HEK293T (cell line): ENCODE measurements at regions not wholly inside any gene's neighbourhood (a gene's known extent, or its start where the extent isn't known, plus 50 kb on each side); places are given as distances from the start of the nearest gene placed in this dataset.

ENCODE experiments used
- CTCF ChIA-PET: fragments of 350-600 bp; formaldehyde crosslinking; extraction: SDS; loops from one replicate; lab custom pipeline; 2021; ENCODE audit warnings: antibody characterized with exemption, inconsistent platforms; lab: Yijun Ruan, JAX
- POLR2A ChIA-PET: fragments of 350-600 bp; formaldehyde crosslinking; extraction: SDS; loops from one replicate; lab custom pipeline; 2020; ENCODE audit warnings: antibody characterized with exemption, inconsistent platforms; lab: Yijun Ruan, JAX
- DNase-seq: peaks from one replicate; pipeline ENCODE4 v3.0.0; 2012; ENCODE audit warnings: mixed read lengths; ENCODE audit errors: extremely low spot score
- ARNT ChIP-seq: fragments of 450-650 bp; IDR thresholded peaks from 2 replicates; pipeline ENCODE4 v1.6.1; 2017; ENCODE audit warnings: mild to moderate bottlenecking
- BHLHE40 ChIP-seq: fragments of 450-650 bp; IDR thresholded peaks from 2 replicates; pipeline ENCODE4 v1.6.1; 2016; ENCODE audit warnings: mild to moderate bottlenecking, moderate library complexity, borderline replicate concordance
- CTBP1 ChIP-seq: fragments of 450-650 bp; IDR thresholded peaks from 2 replicates; pipeline ENCODE4 v1.6.1; 2016; ENCODE audit warnings: borderline replicate concordance
- ELF4 ChIP-seq: fragments of 450-650 bp; IDR thresholded peaks from 2 replicates; pipeline ENCODE4 v1.6.1; 2017; ENCODE audit warnings: antibody characterized with exemption
- FOXA1 ChIP-seq: fragments of 450-650 bp; IDR thresholded peaks from 2 replicates; pipeline ENCODE4 v1.6.1; 2016; ENCODE audit warnings: mild to moderate bottlenecking
- FOXK2 ChIP-seq: fragments of 450-650 bp; IDR thresholded peaks from 2 replicates; pipeline ENCODE4 v1.6.1; 2016; ENCODE audit warnings: mild to moderate bottlenecking
- FOXM1 ChIP-seq: fragments of 450-650 bp; IDR thresholded peaks from 2 replicates; pipeline ENCODE4 v1.6.1; 2017; ENCODE audit warnings: mild to moderate bottlenecking, borderline replicate concordance
- HDGF ChIP-seq: fragments of 450-650 bp; IDR thresholded peaks from 2 replicates; pipeline ENCODE4 v1.6.1; 2017; ENCODE audit warnings: antibody characterized with exemption, borderline replicate concordance
- L3MBTL2 ChIP-seq: fragments of 450-650 bp; conservative IDR thresholded peaks from 2 replicates; pipeline ENCODE4 v1.6.1; 2016; ENCODE audit warnings: mild to moderate bottlenecking
- LEF1 ChIP-seq: fragments of 450-650 bp; IDR thresholded peaks from 2 replicates; pipeline ENCODE4 v1.6.1; 2017; ENCODE audit warnings: mild to moderate bottlenecking, borderline replicate concordance
- NFRKB ChIP-seq: fragments of 450-650 bp; IDR thresholded peaks from 2 replicates; pipeline ENCODE4 v1.6.1; 2016; ENCODE audit warnings: mild to moderate bottlenecking, moderate library complexity
- PKNOX1 ChIP-seq: fragments of 450-650 bp; IDR thresholded peaks from 2 replicates; pipeline ENCODE4 v1.6.1; 2016
- SP1 ChIP-seq: fragments of 450-650 bp; IDR thresholded peaks from 2 replicates; pipeline ENCODE4 v1.6.1; 2017
- SUZ12 ChIP-seq: fragments of 450-650 bp; IDR thresholded peaks from 2 replicates; pipeline ENCODE4 v1.6.1; 2016; ENCODE audit warnings: mild to moderate bottlenecking
- TARDBP ChIP-seq: fragments of 450-650 bp; IDR thresholded peaks from 2 replicates; pipeline ENCODE4 v1.6.1; 2016
- ZNF384 ChIP-seq: fragments of 450-650 bp; IDR thresholded peaks from 2 replicates; pipeline ENCODE4 v1.6.1; 2016

GRCh38 chr2:67982956-67983355 is 79.8 kb downstream of the C1D start:
- no peak for TF ChIP-seq SUZ12
- no peak for TF ChIP-seq CTBP1
- TF ChIP-seq PKNOX1: no peak
- no peak for TF ChIP-seq FOXM1
- no peak for TF ChIP-seq SP1
- TF ChIP-seq FOXK2: no peak
- TF ChIP-seq LEF1: no peak
- no peak for TF ChIP-seq ELF4
- POLR2A ChIA-PET: no interaction called here

GRCh38 chr2:67984600-67984999 is 78.2 kb downstream of the C1D start:
- no peak for DNase-seq
- ChIA-PET CTCF (no interaction called here), POLR2A (no interaction called here)
- no peak for TF ChIP-seq LEF1
- no peak for TF ChIP-seq ZNF384
- no peak for TF ChIP-seq FOXA1
- no peak for TF ChIP-seq TARDBP
- TF ChIP-seq CTBP1: no peak
- TF ChIP-seq BHLHE40: no peak
- TF ChIP-seq NFRKB: no peak
- TF ChIP-seq ARNT: no peak
- TF ChIP-seq ELF4: no peak
- no peak for TF ChIP-seq HDGF
- TF ChIP-seq SUZ12: no peak
- TF ChIP-seq PKNOX1: no peak
- TF ChIP-seq FOXK2: no peak
- no peak for TF ChIP-seq FOXM1
- no peak for TF ChIP-seq L3MBTL2
- TF ChIP-seq SP1: no peak

More at GRCh38 chr2:67982956-67983355, 79.8 kb downstream of the C1D start:
- CTCF ChIA-PET: no interaction called here
- DNase-seq: no peak

- ChIA-PET POLR2A (no interaction called here), CTCF (interaction anchor here (0.6 kb wide), 1 partner anchor 117 kb away, joined by 3 read pairs; no protein-coding TSS in a partner anchor)
- TF ChIP-seq NFRKB (no peak), HDGF (no peak), FOXK2 (no peak)
- no peak for DNase-seq
Observed at GRCh38 chr2:67985586-67985985, 77.2 kb downstream of the C1D start.

- ChIA-PET CTCF (interaction anchor here (0.6 kb wide), 1 partner anchor 118 kb away, joined by 3 read pairs; no protein-coding TSS in a partner anchor), POLR2A (no interaction called here)
- no peak for DNase-seq
- no peak for TF ChIP-seq TARDBP
- no peak for TF ChIP-seq FOXA1
- TF ChIP-seq ZNF384: no peak
- TF ChIP-seq NFRKB: no peak
- TF ChIP-seq SP1: no peak
Observed at GRCh38 chr2:67986258-67986657, 76.5 kb downstream of the C1D start.
